Stimulated activated CD8-positive, alpha-beta memory T cell treated with anti-CD3 and anti-CD28 coated beads, Interleukin-12 subunit alpha, Interleukin-12 subunit beta, amount 100 ng/mL, for 24 hours (primary cell): ENCODE measurements at regions not wholly inside any gene's neighbourhood (a gene's known extent, or its start where the extent isn't known, plus 50 kb on each side); places are given as distances from the start of the nearest gene placed in this dataset.
"Not testable (repeated sequence)": the region's sequence is repeated elsewhere in the genome, so short reads cannot be mapped to it uniquely, and the experiment has no call there.

ENCODE experiments used
- DNase-seq: peaks from one replicate; pipeline ENCODE4 v3.0.0-alpha.2; 2020; ENCODE audit errors: extremely low read depth

DNA sequence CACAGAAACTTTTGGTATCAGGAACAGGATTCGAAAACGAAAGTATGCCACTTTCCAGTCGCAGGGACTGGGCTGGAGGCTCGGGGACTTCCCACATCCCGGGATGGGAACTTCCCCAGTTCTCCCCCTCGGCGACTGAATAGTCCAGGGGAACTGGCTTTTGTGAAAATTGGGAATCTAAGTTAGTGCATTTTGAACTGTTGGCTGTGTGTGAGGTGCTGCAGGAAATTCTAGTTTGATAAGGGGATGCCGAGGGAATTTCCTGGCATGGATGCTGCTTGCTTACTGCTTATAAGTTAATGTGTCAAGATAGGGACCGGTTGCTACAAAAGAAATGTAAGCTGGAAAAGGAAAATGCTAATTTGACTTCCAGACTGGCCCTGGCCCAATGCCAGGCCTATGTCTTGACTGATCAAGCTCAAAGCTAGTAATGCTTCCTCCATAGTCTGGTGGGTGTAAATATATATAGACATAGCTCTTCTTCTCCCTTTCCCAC lies 73.4 kb upstream of the EIF5 start:
- no peak for DNase-seq

- no peak for DNase-seq
Measured at GRCh38 chr14:103267226-103267910, 66.7 kb upstream of the EIF5 start.

- no peak for DNase-seq
Measured at GRCh38 chr14:103271189-103271588, 62.8 kb upstream of the EIF5 start.

DNA sequence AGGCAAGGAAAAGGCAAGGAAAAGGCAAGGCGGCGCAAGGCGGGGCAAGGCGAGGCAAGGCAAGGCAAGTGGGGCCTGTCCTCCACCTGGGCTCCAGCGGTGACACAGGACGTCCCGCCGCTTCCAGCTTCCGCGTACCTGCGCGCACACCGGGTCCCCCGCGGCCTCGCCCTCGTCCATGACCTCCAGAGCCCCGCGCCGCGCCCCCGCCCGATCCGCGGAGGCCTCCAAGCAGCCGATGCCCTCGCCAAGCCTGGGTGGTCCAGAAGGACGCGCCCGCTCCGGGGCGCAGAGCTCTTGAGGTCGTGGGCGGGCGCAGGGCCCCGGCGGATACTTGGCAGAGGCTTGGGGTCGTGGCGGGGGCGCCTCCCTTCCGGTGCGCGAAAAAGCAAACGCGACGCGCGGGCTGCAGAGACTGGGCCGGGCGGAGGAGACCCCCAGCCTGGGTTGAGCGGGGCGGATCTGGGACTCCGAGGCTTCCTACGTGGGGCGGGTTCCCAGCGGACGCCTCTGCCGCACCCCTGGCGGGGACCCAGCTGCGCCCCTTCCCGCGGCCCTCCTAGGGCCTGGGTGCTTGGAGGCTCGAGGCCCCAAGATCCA lies 60.8 kb upstream of the EIF5 start:
- no peak for DNase-seq

DNA sequence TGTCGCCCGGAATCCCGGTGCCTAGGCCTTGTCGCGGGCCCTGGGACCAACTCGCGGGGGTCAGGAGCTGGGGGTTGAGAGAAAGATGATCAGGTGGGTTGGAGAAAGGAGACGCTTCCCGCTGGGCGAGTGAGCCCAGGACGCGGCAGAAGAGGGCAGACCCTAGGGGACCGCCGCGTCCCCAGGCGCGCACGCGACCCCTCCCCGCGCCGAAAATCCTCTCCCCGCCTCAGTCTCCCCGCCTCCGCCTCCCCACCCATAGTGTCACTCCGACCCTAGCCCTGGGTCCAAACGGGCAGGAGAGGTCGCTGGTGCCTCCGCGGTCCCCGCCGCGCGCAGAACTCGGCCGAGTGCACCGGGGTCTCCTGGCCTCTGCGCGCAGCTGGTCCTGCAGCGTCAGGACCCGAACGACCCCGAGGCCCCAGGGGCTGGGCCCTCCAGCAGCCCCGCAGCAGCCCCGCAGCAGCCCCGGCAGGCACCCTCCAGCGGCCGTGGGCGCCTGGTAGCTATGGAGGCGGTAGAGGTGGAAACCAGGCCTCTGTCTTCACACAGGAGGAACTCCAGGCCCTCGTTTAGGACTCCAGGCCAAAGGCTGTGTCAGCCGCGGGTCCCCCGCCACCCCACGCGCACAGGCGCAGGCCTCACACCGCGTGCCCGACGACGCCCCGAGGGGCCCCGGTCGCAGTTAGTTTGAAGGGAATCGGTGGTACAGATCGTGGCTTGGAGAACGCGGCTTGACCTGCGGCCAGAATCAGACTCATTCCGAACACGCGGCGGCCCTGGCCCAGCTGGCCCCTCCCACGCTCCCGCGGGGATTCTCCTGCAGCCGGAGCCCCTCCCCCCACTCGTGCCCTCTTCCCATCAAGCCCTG lies 60.1 kb upstream of the EIF5 start:
- DNase-seq: no peak

DNA sequence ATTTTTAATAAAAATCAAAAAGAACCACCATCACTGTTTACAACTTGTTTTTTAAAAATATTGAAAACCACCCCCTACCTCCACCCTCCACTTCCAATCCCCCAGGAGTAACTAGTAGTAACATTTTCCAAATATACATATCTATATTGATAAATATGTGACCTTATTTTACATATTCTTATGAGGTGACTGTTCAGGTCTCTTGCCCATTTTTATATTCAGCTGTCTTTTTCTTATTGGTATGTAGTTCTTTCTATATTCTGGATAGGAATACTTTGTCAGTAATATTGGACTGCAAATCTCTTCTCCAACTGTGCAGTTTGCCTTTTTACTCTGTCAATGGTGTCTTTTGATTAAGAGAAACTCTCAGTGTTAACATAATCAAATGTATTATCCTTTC lies 59.0 kb upstream of the EIF5 start:
- DNase-seq: no peak

- DNase-seq: no peak
Measured at GRCh38 chr14:103277931-103278330, 56.1 kb upstream of the EIF5 start.

DNA sequence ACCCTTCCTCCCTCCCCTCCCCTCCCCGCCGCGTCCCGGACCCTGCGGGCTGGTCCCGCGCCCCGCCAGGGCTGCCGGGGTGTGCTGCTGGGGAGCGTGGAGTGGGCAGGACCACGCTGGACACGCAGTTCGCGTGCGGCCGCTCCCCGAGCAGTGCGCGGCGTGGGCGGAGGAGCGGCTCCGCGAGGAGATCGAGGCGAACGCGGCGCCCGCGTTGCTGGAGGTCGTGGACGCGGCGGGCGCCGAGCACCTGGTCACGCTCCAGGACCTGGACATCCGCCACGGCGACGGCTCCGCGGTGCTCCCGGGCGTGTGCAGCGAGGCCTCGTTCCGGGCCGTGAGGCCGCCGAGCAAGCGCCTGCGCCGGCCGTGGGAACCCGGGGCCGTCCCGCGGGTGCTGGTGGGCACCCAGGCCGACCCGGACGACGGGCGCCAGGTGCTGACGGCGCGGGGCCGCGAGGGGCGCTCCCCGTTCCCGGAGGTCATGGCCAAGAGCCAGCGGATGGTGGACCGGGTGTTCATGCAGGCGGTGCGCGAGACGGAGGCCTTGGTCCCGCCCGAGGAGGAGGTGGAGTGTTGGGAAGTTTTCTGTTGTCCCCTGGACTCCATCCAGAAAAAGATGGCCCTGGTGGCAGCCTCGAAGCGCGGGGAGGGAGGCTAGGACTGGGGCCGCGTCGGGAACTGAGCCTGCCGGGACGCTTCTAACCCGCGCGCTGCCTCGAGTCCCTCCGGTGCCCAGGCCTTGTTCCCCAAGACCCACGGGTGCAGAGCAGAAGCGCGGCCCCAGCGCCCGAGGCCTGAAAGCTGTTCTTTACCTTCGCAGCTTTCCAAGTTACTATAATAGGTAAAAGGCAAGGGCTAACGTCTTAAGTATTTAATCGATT lies 54.7 kb upstream of the EIF5 start:
- no peak for DNase-seq

DNA sequence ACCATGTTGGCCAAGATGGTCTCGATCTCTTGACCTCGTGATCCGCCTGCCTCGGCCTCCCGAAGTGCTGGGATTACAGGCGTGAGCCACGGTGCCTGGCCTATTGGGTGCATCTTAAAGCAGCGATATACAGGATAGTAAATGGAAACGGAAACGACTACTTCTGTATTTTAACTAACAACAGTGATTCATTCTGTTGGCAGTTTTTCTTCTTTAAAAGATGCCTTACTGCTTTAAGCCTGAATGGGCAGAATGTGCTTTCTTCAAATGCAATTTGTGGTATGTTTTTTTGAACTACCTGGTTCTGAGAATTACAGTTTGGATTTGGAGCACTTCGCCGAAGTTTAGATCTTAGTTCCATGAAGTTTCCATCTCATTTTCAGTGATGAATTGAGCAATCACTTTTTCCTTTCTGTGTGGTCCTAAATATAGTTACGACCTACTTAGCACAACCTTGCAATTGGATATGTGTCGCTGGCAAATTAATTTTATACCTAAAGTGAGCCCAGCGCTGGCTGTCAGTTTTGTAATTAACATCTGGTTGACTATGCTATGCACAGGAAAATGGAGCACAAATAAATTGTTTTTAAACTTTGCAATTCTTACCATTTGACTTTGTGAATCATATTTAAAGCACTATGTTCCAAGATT lies 53.6 kb upstream of the EIF5 start:
- DNase-seq: no peak

DNA sequence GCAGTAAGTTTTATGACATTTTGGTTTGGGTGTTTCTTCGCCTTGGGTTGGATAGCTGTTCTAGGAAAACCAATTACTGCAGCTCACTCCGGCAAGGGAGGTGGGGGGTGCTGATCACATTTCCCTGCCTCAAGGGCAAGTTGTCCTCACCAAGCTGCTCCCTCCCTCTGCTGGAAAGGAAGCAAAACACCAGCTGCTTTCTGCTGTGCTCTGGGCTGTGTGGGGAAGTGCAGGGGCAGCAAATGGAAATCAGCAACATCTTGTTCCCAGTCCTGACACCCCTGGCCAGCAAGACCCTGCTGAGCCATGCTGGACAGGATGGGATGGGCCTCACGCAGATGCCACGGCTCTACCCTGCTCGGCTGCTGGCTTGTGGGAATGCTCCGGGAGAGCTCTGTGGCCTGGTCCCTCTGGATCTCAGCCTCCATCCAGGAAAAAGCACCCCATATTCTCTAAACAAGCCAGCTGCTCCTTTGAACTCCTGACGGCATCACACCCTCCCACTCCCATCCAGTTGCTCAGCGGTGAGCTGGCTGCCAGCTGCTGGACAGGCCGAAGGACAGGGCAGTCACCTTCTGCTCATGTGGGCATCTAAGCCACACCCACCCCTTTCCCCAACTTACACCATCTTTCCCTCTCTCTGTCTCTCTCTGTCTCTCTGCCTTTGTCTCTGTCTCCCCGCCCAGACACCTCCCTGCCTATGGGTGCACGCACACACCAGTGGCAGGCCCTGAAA lies 52.4 kb upstream of the EIF5 start:
- DNase-seq: no peak

- DNase-seq: not testable (repeated sequence)
Measured at GRCh38 chr14:103282309-103282708, 51.7 kb upstream of the EIF5 start.

DNA sequence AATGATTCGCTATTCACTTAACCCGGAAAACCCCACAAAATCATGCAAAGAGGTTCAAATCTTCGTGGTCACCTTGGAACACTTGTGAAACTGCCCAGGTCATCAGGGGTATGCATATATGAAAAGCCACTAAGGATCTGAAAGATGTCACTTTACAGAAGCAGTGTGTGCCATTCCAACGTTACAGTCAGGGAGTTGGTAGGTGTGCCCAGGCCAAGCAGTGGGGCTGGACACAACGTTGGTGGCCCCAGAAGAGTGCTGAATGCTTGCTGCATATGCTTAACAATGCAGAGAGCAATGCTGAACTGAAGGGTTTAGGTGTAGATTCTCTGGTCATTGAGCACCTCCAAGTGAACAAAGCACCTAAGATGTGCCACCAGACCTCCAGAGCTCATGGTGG lies 51.1 kb upstream of the EIF5 start:
- no peak for DNase-seq

- DNase-seq: no peak
Measured at GRCh38 chr14:103283916-103284315, 50.1 kb upstream of the EIF5 start.
